Omental fat pad (tissue), 3 donors: ENCODE measurements at regions not wholly inside any gene's neighbourhood (a gene's known extent, or its start where the extent isn't known, plus 50 kb on each side); places are given as distances from the start of the nearest gene placed in this dataset.

ENCODE experiments used
- ATAC-seq: fragments of 150-250 bp; one replicate; pipeline ENCODE4 v1.9.1; 2016; ENCODE audit warnings: mild to moderate bottlenecking, moderate library complexity; ENCODE audit not compliant: low FRiP score
- DNase-seq: peaks from one replicate; pipeline ENCODE4 v3.0.0-alpha.2; 2019; ENCODE audit warnings: low spot score
- TF ChIP-seq, protein P1 (sequence below), 3 donors: fragments of 450-650 bp; IDR thresholded peaks; one replicate each; pipeline ENCODE4 v1.5.1; 2016 to 2017; ENCODE audit warnings: antibody characterized with exemption in 3 of 3, mild to moderate bottlenecking in 3 of 3, moderate library complexity in 2 of 3

DNA sequence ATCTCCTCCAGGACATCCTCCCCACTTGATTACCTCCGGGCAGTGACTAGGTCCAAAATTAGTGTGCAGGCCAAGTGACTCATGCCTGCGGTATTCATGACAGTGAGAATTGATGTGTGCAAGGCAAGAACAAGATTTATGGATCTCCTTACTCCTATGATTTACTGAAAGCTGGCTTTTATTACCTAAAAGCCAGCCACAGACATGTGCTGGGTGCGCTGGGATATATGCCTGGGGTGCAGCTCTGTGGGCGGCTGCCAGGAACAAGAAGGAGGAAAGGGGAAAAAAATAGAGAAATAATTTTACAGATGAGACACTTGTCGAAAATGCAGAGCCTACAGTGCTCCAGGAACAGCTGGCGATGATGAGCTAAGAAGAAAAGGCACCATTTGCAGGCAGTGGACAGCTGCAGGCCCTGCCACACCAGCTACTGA lies 359.3 kb downstream of the CMPK2 start:
- TF ChIP-seq, protein P1, sequence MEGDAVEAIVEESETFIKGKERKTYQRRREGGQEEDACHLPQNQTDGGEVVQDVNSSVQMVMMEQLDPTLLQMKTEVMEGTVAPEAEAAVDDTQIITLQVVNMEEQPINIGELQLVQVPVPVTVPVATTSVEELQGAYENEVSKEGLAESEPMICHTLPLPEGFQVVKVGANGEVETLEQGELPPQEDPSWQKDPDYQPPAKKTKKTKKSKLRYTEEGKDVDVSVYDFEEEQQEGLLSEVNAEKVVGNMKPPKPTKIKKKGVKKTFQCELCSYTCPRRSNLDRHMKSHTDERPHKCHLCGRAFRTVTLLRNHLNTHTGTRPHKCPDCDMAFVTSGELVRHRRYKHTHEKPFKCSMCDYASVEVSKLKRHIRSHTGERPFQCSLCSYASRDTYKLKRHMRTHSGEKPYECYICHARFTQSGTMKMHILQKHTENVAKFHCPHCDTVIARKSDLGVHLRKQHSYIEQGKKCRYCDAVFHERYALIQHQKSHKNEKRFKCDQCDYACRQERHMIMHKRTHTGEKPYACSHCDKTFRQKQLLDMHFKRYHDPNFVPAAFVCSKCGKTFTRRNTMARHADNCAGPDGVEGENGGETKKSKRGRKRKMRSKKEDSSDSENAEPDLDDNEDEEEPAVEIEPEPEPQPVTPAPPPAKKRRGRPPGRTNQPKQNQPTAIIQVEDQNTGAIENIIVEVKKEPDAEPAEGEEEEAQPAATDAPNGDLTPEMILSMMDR (IDR thresholded peaks at IDR 0.05): no peak
- no peak for DNase-seq
- ATAC-seq: peak; percentile 62

DNA sequence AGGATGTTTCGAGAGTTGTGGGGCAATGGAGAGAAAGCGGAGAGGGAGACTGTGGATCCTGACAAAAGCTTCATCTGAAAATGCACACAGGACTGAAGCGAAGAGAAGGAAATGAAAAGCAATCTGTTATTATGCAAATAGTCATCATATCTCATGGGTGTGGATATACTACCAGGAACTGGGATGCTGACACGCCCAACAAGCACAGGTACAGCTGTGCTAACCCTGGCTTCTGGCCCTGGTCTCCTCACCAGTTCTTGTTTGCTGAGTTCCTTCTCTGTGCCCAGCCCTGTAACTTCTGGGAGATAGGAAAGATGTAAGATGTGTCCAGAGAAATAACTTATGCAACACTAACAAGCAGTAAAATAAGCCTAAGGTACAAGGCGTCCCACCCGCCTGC lies 358.8 kb downstream of the CMPK2 start:
- ATAC-seq: no peak
- TF ChIP-seq, protein P1 (IDR thresholded peaks at IDR 0.05): no peak
- DNase-seq: no peak

DNA sequence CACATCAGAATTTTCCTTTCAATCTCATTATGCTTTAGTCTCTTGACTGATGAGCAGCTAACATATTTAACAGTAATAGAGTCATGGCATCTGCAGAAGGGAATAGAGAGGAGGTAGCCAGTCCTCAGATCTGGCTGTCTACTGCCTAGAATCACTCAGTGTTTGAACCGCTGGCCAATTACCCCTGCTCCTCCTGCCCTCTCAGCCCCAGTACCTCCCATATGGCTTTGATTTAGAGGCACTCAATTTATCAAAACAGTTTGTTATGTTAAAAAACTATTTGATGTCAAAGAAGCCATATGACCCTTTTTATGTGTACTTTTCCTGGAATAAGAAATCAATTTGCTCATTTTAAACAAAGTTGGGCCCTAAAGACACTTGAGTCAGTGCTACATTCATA lies 355.2 kb downstream of the CMPK2 start:
- DNase-seq: no peak
- no peak for ATAC-seq
- TF ChIP-seq, protein P1 (IDR thresholded peaks at IDR 0.05): no peak

DNA sequence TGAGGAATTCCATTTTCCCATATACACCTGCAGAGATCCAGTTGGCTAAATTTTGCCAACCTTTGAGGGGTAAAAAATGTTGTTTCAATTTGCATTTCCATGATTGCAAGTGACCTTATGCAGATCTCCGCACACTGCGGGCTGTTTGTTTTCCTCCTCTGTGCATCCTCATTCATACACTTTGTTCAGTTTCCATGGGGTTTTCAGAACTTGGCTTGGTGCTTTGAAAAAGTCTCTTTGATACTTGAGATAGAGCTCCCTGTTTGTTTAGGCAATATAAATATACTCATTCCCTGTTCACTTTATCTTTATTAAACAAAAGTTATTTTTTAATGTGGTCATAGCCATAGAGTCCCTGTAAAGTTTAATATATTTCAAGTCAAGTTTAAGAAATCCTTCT lies 353.1 kb downstream of the CMPK2 start:
- no peak for DNase-seq
- TF ChIP-seq, protein P1 (IDR thresholded peaks at IDR 0.05): no peak

DNA sequence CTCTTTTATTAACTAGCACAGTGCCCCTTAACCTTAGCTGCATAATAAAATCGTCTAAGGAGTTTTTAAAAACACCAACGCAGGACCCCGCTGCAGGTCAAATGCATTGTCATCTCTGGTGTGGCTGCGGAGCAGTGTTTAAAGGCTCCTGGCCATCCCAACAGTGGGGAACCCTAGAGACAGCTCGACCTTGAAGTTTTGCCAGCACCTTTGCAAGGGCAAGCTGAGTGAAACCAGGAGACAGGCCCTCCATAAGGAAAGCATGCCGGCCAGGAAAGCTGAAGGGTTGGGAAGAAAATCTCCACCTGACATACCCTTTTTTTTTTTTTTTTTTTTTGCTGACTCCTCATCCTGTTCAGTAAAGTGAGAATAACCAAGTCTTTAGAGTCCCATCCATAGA lies 349.0 kb downstream of the CMPK2 start:
- DNase-seq (no peak), ATAC-seq (no peak)
- TF ChIP-seq, protein P1 (IDR thresholded peaks at IDR 0.05): no peak

More for the DNA sequence above, 353.1 kb downstream of the CMPK2 start:
- no peak for ATAC-seq

DNA sequence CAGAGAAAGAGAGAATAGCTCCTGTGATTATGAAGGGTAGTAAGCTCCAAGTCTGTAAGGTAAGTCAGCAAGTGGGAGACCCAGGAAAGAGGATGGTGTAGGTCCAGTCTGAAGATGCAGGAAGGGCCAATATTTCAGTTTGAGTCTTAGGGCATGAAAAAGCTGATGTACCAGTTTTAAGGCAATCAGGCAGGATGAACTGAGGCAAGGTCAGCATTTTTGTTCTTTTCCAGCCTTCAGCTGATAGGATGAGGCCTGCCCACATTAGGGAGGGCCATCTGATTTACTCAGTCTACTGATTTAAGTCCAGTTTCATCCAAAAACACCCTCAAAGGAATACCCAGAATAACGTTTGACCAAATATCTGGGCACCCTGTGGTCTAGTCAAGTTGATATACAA lies 347.3 kb downstream of the CMPK2 start:
- TF ChIP-seq, protein P1 (IDR thresholded peaks at IDR 0.05): no peak
- no peak for ATAC-seq
- no peak for DNase-seq

DNA sequence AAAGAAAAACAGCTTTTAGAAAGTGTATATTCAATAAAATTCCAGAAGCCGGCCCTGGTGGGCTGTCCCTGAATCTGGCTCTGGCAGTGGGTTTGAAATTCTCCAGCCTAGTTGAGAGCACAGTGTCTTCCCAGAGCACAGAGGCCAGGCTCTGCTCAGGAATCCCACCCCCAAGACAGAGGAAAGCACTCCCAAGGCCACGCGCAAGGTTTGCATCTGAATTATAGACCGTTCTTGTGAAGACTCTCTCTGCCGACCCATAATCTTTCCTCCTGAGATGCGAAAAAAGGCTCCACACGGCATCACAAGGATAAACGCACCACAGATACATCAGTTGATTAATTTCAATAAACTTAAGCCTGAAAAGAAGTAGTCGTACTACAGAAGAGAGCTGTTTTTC lies 342.2 kb downstream of the CMPK2 start:
- ATAC-seq (no peak), DNase-seq (no peak)
- TF ChIP-seq, protein P1 (IDR thresholded peaks at IDR 0.05): no peak
